K562 (cell line): ENCODE measurements at regions not wholly inside any gene's neighbourhood (a gene's known extent, or its start where the extent isn't known, plus 50 kb on each side); places are given as distances from the start of the nearest gene placed in this dataset.

Source experiments
- PHF8 ChIP-seq: fragments of 200-600 bp; sonication (generic); IDR thresholded peaks from 2 replicates; pipeline ENCODE4 v1.6.1; 2012; ENCODE audit warnings: mixed run types, mild to moderate bottlenecking, inconsistent platforms, low read length, moderate library complexity, borderline replicate concordance
- PTBP1 ChIP-seq: fragments of 200-400 bp; formaldehyde crosslinking; IDR thresholded peaks from 2 replicates; pipeline ENCODE4 v1.6.1; 2017; ENCODE audit warnings: low read depth, low read length
- ZNF146 ChIP-seq: IDR thresholded peaks from one replicate; pipeline ENCODE4 v1.6.1; 2018; ENCODE audit warnings: missing compliant biosample characterization; ENCODE audit not compliant: unreplicated experiment
- ZNF589 ChIP-seq: fragments of 200-800 bp; sonication (Bioruptor generic); IDR thresholded peaks from 2 replicates; pipeline ENCODE4 v1.6.1; 2016; ENCODE audit warnings: low read depth, missing genetic modification characterization, missing compliant biosample characterization
- TF ChIP-seq, protein P1 (sequence below): fragments of 450-650 bp; IDR thresholded peaks from 2 replicates; pipeline ENCODE4 v1.6.1; 2014; ENCODE audit warnings: low read depth, mild to moderate bottlenecking, moderate library complexity, borderline replicate concordance
- TF ChIP-seq, protein P2 (sequence below): sonication (generic); formaldehyde crosslinking; IDR thresholded peaks from 2 replicates; pipeline ENCODE4 v1.8.1; 2023; ENCODE audit warnings: mild to moderate bottlenecking, missing genetic modification reagents
- TF ChIP-seq, protein P3 (sequence below): fragments of 450-650 bp; formaldehyde crosslinking; IDR thresholded peaks from 2 replicates; pipeline ENCODE4 v1.4.0; 2020; ENCODE audit warnings: mild to moderate bottlenecking

- no peak for TF ChIP-seq PHF8
- TF ChIP-seq, protein P1, sequence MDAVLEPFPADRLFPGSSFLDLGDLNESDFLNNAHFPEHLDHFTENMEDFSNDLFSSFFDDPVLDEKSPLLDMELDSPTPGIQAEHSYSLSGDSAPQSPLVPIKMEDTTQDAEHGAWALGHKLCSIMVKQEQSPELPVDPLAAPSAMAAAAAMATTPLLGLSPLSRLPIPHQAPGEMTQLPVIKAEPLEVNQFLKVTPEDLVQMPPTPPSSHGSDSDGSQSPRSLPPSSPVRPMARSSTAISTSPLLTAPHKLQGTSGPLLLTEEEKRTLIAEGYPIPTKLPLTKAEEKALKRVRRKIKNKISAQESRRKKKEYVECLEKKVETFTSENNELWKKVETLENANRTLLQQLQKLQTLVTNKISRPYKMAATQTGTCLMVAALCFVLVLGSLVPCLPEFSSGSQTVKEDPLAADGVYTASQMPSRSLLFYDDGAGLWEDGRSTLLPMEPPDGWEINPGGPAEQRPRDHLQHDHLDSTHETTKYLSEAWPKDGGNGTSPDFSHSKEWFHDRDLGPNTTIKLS, result no peak
- no peak for TF ChIP-seq ZNF146
- TF ChIP-seq PTBP1, result no peak
- no peak for TF ChIP-seq ZNF589 (CRISPR knock-in tag)
- TF ChIP-seq, protein P2, sequence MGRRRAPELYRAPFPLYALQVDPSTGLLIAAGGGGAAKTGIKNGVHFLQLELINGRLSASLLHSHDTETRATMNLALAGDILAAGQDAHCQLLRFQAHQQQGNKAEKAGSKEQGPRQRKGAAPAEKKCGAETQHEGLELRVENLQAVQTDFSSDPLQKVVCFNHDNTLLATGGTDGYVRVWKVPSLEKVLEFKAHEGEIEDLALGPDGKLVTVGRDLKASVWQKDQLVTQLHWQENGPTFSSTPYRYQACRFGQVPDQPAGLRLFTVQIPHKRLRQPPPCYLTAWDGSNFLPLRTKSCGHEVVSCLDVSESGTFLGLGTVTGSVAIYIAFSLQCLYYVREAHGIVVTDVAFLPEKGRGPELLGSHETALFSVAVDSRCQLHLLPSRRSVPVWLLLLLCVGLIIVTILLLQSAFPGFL (CRISPR knock-in tag), result no peak
- TF ChIP-seq, protein P3, sequence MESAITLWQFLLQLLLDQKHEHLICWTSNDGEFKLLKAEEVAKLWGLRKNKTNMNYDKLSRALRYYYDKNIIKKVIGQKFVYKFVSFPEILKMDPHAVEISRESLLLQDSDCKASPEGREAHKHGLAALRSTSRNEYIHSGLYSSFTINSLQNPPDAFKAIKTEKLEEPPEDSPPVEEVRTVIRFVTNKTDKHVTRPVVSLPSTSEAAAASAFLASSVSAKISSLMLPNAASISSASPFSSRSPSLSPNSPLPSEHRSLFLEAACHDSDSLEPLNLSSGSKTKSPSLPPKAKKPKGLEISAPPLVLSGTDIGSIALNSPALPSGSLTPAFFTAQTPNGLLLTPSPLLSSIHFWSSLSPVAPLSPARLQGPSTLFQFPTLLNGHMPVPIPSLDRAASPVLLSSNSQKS (CRISPR knock-in tag), result no peak
- TF ChIP-seq, all 486 proteins: peak for 0
Observed at GRCh38 chr14:101231828-101232227, 328.3 kb upstream of the RTL1 start (continued).
